Tibial artery (tissue), 4 donors: ENCODE measurements at regions not wholly inside any gene's neighbourhood (a gene's known extent, or its start where the extent isn't known, plus 50 kb on each side); places are given as distances from the start of the nearest gene placed in this dataset.
A peak's percentile ranks its signal among the peaks of the same experiment; 100 is the strongest.

Experiments used
- DNase-seq, 2 donors: peaks; one replicate each; pipeline ENCODE4 v3.0.0-alpha.2; 2019
- H3K27ac ChIP-seq, 2 donors: fragments of 200-600 bp; sonication (generic) in 1 of 2; 1 replicate in 1 of 2; 2 replicates in 1 of 2; pipeline ENCODE4 v1.5.1; 2018 to 2019; ENCODE audit warnings: mild to moderate bottlenecking in 1 of 2
- H3K27me3 ChIP-seq, 2 donors: fragments of 200-600 bp; sonication (generic) in 1 of 2; one replicate each; pipeline versions ENCODE4 v1.5.1 to v1.6.0; 2016 to 2019
- H3K36me3 ChIP-seq, 3 donors: fragments of 200-600 bp; sonication (generic) in 2 of 3; one replicate each; pipeline ENCODE4 v1.5.1; 2016 to 2019; ENCODE audit warnings: mild to moderate bottlenecking in 2 of 3
- H3K4me1 ChIP-seq, 4 donors: fragments of 200-600 bp; sonication (generic) in 2 of 4; 1 replicate in 3 of 4; 2 replicates in 1 of 4; pipeline ENCODE4 v1.5.1; 2016 to 2019
- H3K4me3 ChIP-seq, 2 donors: fragments of 200-600 bp; sonication (generic) in 1 of 2; 1 replicate in 1 of 2; 2 replicates in 1 of 2; pipeline ENCODE4 v1.5.1; 2018 to 2019; ENCODE audit warnings: mild to moderate bottlenecking in 2 of 2
- H3K9me3 ChIP-seq, 3 donors: fragments of 200-600 bp; sonication (generic) in 1 of 3; one replicate each; pipeline ENCODE4 v1.5.1; 2016 to 2019
- intact Hi-C: fragments of 100-400 bp; cut with DNase I; formaldehyde crosslinking; loops from one replicate; pipeline ENCODE4 v1.15.0; 2023; ENCODE audit warnings: low total_unique reads
- TF ChIP-seq, protein P1 (sequence below), 2 experiments: fragments of 200-600 bp in 1 of 2; fragments of 450-650 bp in 1 of 2; IDR thresholded peaks; one replicate each; pipeline ENCODE4 v1.5.1; 2017 to 2019; ENCODE audit warnings: antibody characterized with exemption in 2 of 2, mild to moderate bottlenecking in 1 of 2, moderate library complexity in 1 of 2

DNA sequence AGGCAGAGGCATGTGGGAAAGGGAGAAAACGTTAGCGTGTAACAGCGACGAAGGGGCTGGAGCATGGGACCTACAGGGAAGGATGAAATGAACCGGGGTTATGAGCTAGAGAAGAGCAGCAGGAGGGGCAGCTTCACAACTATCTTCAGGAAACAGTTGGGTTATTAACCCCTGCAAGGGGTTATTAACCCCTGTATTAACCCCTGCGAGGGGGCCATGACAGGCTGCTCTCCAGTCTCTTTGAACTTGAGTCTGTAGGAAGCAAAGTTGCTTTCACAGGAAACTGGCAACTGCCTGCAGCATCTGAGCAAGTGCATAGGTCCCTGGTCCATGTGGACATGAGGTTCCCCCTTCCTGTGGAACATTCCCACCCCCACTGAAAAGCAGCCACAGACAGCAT is 119.2 kb upstream of the CRHR1 start:
- H3K36me3 ChIP-seq: no peaks in the 10 kb centered on the region
- peaks cover 0 to 5% (median 0%) of the 10 kb centered on the region in 3 donors for H3K9me3 ChIP-seq
- H3K27ac ChIP-seq: no peak overlapping the region
- no peak overlapping the region for H3K4me3 ChIP-seq
- no peaks in the 10 kb centered on the region for H3K4me1 ChIP-seq
- intact Hi-C loops: no loop called here
- H3K27me3 ChIP-seq: peaks cover 0 to 47% of the 10 kb centered on the region in 2 donors
- peak in 1 of 2 donors; percentile 16 for DNase-seq
- TF ChIP-seq, protein P1, sequence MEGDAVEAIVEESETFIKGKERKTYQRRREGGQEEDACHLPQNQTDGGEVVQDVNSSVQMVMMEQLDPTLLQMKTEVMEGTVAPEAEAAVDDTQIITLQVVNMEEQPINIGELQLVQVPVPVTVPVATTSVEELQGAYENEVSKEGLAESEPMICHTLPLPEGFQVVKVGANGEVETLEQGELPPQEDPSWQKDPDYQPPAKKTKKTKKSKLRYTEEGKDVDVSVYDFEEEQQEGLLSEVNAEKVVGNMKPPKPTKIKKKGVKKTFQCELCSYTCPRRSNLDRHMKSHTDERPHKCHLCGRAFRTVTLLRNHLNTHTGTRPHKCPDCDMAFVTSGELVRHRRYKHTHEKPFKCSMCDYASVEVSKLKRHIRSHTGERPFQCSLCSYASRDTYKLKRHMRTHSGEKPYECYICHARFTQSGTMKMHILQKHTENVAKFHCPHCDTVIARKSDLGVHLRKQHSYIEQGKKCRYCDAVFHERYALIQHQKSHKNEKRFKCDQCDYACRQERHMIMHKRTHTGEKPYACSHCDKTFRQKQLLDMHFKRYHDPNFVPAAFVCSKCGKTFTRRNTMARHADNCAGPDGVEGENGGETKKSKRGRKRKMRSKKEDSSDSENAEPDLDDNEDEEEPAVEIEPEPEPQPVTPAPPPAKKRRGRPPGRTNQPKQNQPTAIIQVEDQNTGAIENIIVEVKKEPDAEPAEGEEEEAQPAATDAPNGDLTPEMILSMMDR (IDR thresholded peaks at IDR 0.05): no peak

DNA sequence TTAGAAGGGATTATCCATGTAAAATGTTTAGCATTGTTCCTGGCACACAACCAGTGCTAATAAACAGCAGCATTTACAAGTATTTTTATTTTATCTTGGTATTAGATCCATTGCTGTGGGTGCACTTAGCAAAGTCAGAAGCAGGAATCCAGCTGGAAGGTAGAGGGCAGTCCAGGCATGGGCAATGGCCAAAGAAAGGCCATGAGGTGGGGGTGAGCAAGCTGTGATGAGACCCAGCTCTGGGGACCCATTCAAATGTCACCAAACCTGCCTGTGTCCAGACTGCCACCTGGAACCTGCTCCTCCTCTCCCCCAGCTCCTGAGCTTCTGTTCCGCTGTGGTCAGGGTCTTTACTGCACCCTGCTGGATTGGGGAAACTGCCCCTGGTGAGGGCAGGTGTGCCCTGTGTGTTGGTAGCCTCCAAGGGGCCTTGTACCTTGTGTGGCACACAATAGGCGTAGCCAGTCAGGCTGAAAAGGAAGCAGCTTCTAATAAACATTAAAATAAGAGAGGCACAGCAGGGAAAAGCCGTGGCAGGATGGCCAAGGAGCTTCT is 118.0 kb upstream of the CRHR1 start:
- Histone ChIP-seq H3K4me1 (no peaks in the 10 kb centered on the region), H3K27ac (no peak overlapping the region), H3K27me3 (peaks cover 0 to 46% of the 10 kb centered on the region in 2 donors), H3K4me3 (no peak overlapping the region), H3K9me3 (peaks cover 0 to 5% (median 0%) of the 10 kb centered on the region in 3 donors), H3K36me3 (no peaks in the 10 kb centered on the region)
- TF ChIP-seq, protein P1 (IDR thresholded peaks at IDR 0.05): no peak
- intact Hi-C loops: no loop called here
- DNase-seq: peak in 1 of 2 donors; percentile 34

- Histone ChIP-seq H3K36me3 (no peaks in the 10 kb centered on the region), H3K27ac (no peak overlapping the region), H3K4me1 (no peaks in the 10 kb centered on the region), H3K9me3 (peaks cover 0 to 5% (median 0%) of the 10 kb centered on the region in 3 donors), H3K27me3 (peaks cover 0 to 49% of the 10 kb centered on the region in 2 donors), H3K4me3 (no peak overlapping the region)
- TF ChIP-seq, protein P1 (IDR thresholded peaks at IDR 0.05): no peak
- peak in 1 of 2 donors; percentile 54 for DNase-seq
- intact Hi-C loops: no loop called here
Measured at GRCh38 chr17:45666641-45667040, 117.5 kb upstream of the CRHR1 start.

GRCh38 chr17:45667591-45668171 is 116.4 kb upstream of the CRHR1 start:
- TF ChIP-seq, protein P1 (IDR thresholded peaks at IDR 0.05): no peak
- H3K9me3 ChIP-seq: peaks cover 0 to under 1% (median 0%) of the 10 kb centered on the region in 3 donors
- no peaks in the 10 kb centered on the region for H3K36me3 ChIP-seq
- intact Hi-C loops: no loop called here
- H3K4me3 ChIP-seq: no peak overlapping the region
- no peak overlapping the region for H3K27ac ChIP-seq
- DNase-seq: peak in 1 of 2 donors; percentile 23
- peaks cover 0 to 51% of the 10 kb centered on the region in 2 donors for H3K27me3 ChIP-seq
- H3K4me1 ChIP-seq: no peaks in the 10 kb centered on the region

- Histone ChIP-seq H3K4me3 (no peak overlapping the region), H3K27me3 (peaks cover 0 to 48% of the 10 kb centered on the region in 2 donors), H3K27ac (no peak overlapping the region), H3K9me3 (no peaks in the 10 kb centered on the region), H3K36me3 (no peaks in the 10 kb centered on the region), H3K4me1 (no peaks in the 10 kb centered on the region)
- DNase-seq: peak in 1 of 2 donors; percentile 20
- intact Hi-C loops: no loop called here
- TF ChIP-seq, protein P1 (IDR thresholded peaks at IDR 0.05): no peak
Measured at GRCh38 chr17:45668316-45668715, 115.8 kb upstream of the CRHR1 start.
